PFSK-1 (cell line): ENCODE measurements at regions not wholly inside any gene's neighbourhood (a gene's known extent, or its start where the extent isn't known, plus 50 kb on each side); places are given as distances from the start of the nearest gene placed in this dataset.

ENCODE experiments used
- POLR2AphosphoS5 ChIP-seq: IDR thresholded peaks from 2 replicates; pipeline ENCODE4 v1.6.1; 2012; ENCODE audit warnings: low read depth, mild to moderate bottlenecking, control low read depth, low read length, moderate library complexity
- TF ChIP-seq, protein P1 (sequence below), 2 experiments: IDR thresholded peaks; 2 replicates each; pipeline versions ENCODE4 v1.6.1 to v1.8.0; 2011 to 2012; ENCODE audit warnings: low read depth in 2 of 2, low read length in 2 of 2, control low read depth in 1 of 2, inconsistent platforms in 1 of 2, mild to moderate bottlenecking in 1 of 2, moderate library complexity in 1 of 2; ENCODE audit not compliant: insufficient read depth in 1 of 2

DNA sequence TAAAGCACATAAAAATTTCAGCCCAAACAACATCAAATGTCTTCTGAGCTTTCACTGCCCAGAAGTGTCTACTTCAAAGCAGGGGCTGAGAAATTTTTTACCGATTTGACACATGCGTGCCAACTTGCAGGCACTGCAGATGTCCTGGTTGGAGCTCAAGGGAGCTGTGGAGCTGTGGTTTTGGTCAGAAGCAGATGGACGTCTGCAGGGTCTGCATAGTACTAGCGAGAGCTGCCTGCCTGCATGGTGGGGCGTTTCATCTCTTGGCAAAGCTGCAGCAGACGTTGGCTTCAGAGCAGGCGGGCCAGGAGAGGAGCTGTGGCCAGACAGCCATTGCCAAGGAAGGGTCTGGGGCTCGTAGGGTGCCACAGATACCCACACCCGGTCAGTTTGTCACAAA is 296.7 kb downstream of the GLRX3 start:
- TF ChIP-seq, protein P1, sequence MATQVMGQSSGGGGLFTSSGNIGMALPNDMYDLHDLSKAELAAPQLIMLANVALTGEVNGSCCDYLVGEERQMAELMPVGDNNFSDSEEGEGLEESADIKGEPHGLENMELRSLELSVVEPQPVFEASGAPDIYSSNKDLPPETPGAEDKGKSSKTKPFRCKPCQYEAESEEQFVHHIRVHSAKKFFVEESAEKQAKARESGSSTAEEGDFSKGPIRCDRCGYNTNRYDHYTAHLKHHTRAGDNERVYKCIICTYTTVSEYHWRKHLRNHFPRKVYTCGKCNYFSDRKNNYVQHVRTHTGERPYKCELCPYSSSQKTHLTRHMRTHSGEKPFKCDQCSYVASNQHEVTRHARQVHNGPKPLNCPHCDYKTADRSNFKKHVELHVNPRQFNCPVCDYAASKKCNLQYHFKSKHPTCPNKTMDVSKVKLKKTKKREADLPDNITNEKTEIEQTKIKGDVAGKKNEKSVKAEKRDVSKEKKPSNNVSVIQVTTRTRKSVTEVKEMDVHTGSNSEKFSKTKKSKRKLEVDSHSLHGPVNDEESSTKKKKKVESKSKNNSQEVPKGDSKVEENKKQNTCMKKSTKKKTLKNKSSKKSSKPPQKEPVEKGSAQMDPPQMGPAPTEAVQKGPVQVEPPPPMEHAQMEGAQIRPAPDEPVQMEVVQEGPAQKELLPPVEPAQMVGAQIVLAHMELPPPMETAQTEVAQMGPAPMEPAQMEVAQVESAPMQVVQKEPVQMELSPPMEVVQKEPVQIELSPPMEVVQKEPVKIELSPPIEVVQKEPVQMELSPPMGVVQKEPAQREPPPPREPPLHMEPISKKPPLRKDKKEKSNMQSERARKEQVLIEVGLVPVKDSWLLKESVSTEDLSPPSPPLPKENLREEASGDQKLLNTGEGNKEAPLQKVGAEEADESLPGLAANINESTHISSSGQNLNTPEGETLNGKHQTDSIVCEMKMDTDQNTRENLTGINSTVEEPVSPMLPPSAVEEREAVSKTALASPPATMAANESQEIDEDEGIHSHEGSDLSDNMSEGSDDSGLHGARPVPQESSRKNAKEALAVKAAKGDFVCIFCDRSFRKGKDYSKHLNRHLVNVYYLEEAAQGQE (IDR thresholded peaks at IDR 0.05; ENCODE audit: insufficient read depth in 1 of 2, low read depth in 2 of 2, low read length in 2 of 2) = no peak
- TF ChIP-seq POLR2AphosphoS5 = no peak
